ENCODE measurements at regions not wholly inside any gene's neighbourhood (a gene's known extent, or its start where the extent isn't known, plus 50 kb on each side); places are given as distances from the start of the nearest gene placed in this dataset.

GRCh38 chr2:76579911-76580310 is 869.2 kb upstream of the GCFC2 start:
- TF ChIP-seq CTCF (IDR thresholded peaks at IDR 0.05) = no peak

- TF ChIP-seq CTCF (IDR thresholded peaks at IDR 0.05) = no peak
Observed at GRCh38 chr2:76572981-76573380, 862.3 kb upstream of the GCFC2 start.

GRCh38 chr2:76569819-76570218 is 859.1 kb upstream of the GCFC2 start:
- TF ChIP-seq CTCF (IDR thresholded peaks at IDR 0.05) = no peak

DNA sequence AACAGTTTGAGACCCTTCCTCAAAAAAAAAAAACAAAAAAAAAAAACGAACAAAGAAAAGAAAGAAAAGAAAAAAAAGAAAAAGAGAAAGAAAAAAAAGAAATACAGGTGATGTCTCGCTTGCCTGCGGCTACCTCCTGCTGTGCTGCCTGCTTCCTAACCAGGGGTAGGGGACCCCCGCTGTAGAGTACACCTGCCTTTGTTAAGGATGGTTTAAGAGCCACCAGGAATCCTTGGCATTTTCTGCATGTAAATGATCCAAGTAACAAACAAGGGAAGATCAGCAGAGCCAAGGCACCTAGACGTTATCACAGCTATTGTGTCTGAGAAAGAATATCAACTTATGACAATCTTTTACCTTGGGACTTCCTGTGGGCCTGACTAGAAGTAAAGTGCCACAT is 856.8 kb upstream of the GCFC2 start:
- no peak for TF ChIP-seq CTCF (IDR thresholded peaks at IDR 0.05)

GRCh38 chr2:76564734-76565133 is 854.0 kb upstream of the GCFC2 start:
- no peak for TF ChIP-seq CTCF (IDR thresholded peaks at IDR 0.05)

DNA sequence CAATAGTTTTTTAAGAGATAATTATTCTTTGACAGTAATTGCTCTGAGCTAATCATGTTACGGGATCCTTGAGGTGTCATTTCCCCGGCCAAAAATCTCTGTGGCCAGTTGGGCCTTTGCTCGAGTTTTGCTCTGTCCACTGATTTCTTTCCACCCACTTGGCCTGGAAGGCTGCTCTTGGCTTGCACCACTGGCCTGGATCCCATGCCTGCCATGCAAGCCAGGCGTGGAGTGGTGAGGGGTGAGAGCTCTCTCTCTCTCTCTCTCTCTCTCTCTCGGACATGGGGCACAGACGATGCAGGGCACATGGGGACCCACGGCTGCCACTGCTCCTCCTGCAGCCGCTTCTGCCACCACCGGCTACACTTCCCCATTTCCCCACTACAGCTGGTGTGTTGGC is 853.0 kb upstream of the GCFC2 start:
- TF ChIP-seq CTCF (IDR thresholded peaks at IDR 0.05) = no peak

DNA sequence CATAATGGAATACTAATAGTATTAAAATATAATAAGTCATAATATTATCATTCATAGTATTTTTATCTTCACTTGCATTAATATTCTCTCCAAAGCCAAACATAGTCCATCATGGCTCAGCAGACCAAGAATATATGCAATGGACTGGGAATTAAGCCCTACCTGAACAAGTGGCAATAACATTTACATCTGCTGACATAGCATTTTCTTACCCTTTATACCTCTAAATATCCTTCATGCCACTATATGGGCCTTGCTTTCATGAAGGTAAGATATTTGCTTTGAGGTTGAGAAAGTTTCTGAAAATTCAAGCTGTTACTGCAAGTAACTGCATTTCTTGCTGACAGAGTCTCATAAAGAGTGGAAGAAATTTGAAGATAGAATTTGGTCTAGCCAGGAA is 847.4 kb upstream of the GCFC2 start:
- no peak for TF ChIP-seq CTCF (IDR thresholded peaks at IDR 0.05)

GRCh38 chr2:76556018-76556417 is 845.3 kb upstream of the GCFC2 start:
- TF ChIP-seq CTCF (IDR thresholded peaks at IDR 0.05) = no peak
